ENCODE measurements at regions not wholly inside any gene's neighbourhood (a gene's known extent, or its start where the extent isn't known, plus 50 kb on each side); places are given as distances from the start of the nearest gene placed in this dataset.

- POLR2A ChIA-PET (ENCODE audit: unreplicated experiment), result no interaction called here
- no peak overlapping the region for H2AK5ac ChIP-seq (ENCODE audit: low read depth, low read length)
- no peak overlapping the region for H3K18ac ChIP-seq (ENCODE audit: low read depth, low read length)
- no peak overlapping the region for H2BK15ac ChIP-seq (ENCODE audit: low read depth, low read length)
- no peak overlapping the region for H2AFZ ChIP-seq (replicated peaks; ENCODE audit: low read length, poor library complexity)
- H3K56ac ChIP-seq (ENCODE audit: extremely low read depth, insufficient read depth, low read length), result no peak overlapping the region
- H3K36me3 ChIP-seq (ENCODE audit: control insufficient read depth, insufficient read depth, low read length), result no peaks in the 10 kb centered on the region
- intact Hi-C loops (cut with micrococcal nuclease) (loop anchor here (10.0 kb wide), 1 partner anchor 206 kb away; no protein-coding TSS in a partner anchor), dilution Hi-C loops (cut with HindIII; ENCODE audit: low sequenced_read_pairs, unreplicated experiment) (no loop called here), in situ Hi-C loops (cut with MboI; ENCODE audit: low sequenced_read_pairs) (no loop called here)
- BruUV-seq (replicated peaks), result no TSS peak
- H2AK9ac ChIP-seq (replicated peaks; ENCODE audit: low read depth, low read length, poor library complexity), result no peak overlapping the region
- no peaks in the 10 kb centered on the region for H3K27me3 ChIP-seq (ENCODE audit: control insufficient read depth, insufficient read depth, low read length)
- no peak overlapping the region for H4K5ac ChIP-seq (ENCODE audit: low read depth, low read length)
- no peak overlapping the region for H3K4ac ChIP-seq (ENCODE audit: low read depth, low read length)
- ATAC-seq (ENCODE audit: low read depth) (no peak), DNase-seq (no peak)
- no peaks in the 10 kb centered on the region for H3K79me1 ChIP-seq (ENCODE audit: low read depth in 1 of 2, low read length in 2 of 2)
- no peak for TF ChIP-seq SMC3 (IDR thresholded peaks at IDR 0.05; ENCODE audit: low read depth, low read length)
- no peak for TF ChIP-seq MAFK (IDR thresholded peaks at IDR 0.05; ENCODE audit: low read depth, low read length)
- H3K4me3 ChIP-seq (ENCODE audit: insufficient read depth, low read depth, low read length), result no peak overlapping the region
- no peak overlapping the region for H3K27ac ChIP-seq (ENCODE audit: insufficient read depth, low read length)
- no CpG with 5 or more reads among the region's 3 CpGs for WGBS, 2 experiments (ENCODE audit: extremely low coverage in 2 of 2, insufficient read length in 1 of 2)
- H2BK120ac ChIP-seq (ENCODE audit: low read depth, low read length), result no peak overlapping the region
- no peak overlapping the region for H4K8ac ChIP-seq (ENCODE audit: low read depth in 2 of 2, low read length in 2 of 2)
- H3K9me3 ChIP-seq (ENCODE audit: control insufficient read depth, insufficient read depth, low read length), result 0 out of 2 replicates have a peak, but pooled peaks cover 1% of the 10 kb centered on the region
- H4K91ac ChIP-seq (ENCODE audit: insufficient read depth, low read depth, low read length), result no peak overlapping the region
- no peak overlapping the region for H3K9ac ChIP-seq (ENCODE audit: low read depth, low read length)
- H3K4me1 ChIP-seq (ENCODE audit: control insufficient read depth, insufficient read depth, low read length), result no peaks in the 10 kb centered on the region
- H3K23ac ChIP-seq (ENCODE audit: low read depth, low read length), result no peak overlapping the region
- no peak overlapping the region for H3K4me2 ChIP-seq (ENCODE audit: low read depth, low read length)
- H3K14ac ChIP-seq (replicated peaks; ENCODE audit: low read depth, low read length), result no peak overlapping the region
- CTCF ChIA-PET, result no interaction called here
- H2BK20ac ChIP-seq (ENCODE audit: low read depth, low read length), result no peak overlapping the region
- H2BK5ac ChIP-seq (ENCODE audit: low read depth, low read length, poor library complexity, severe bottlenecking), result no peak overlapping the region
- no peaks in the 10 kb centered on the region for H3K9me1 ChIP-seq (ENCODE audit: insufficient read depth, low read length)
- H4K20me1 ChIP-seq (ENCODE audit: insufficient read depth, low read length), result no peaks in the 10 kb centered on the region
These were observed 224.7 kb upstream of the POU1F1 start for GRCh38 chr3:87501076-87501475.

Data from IMR-90 (cell line).